ENCODE measurements at regions not wholly inside any gene's neighbourhood (a gene's known extent, or its start where the extent isn't known, plus 50 kb on each side); places are given as distances from the start of the nearest gene placed in this dataset.

DNA sequence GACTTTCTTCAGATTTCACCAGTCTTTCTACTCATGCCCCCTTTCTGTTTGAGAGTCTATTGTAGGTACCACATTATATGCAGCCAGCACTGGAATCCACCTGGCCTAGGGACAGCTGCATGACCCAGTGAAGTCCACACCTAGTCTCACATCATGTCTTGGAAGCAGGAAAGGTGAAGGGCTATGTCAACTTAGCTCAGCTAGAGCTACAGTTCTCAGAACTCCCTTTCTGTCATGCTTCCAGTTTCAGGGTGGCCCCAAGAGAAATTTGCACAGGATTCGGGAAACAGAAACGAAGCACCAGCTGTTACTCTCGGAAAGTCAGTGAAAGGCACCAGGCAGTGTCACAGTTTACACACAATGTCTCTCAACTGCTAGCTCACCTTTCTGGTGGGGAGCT, 51.6 kb upstream of the NLRP1 start:
- no peak for DNase-seq

DNA sequence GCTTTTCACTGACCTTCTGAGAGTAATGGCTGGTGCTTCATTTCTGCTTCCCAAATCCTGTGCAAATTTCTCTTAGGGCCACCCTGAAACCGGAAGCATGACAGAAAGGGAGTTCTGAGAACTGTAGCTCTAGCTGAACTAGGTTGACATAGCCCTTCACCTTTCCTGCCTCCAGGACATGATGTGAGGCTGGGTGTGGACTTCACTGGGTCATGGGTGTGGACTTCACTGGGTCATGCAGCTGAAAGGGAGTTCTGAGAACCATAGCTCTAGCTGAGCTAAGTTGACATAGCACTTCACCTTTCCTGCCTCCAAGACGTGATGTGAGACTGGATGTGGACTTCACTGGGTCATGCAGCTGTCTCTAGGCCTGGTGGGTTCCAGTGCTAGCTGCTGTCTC, 54.3 kb upstream of the NLRP1 start:
- no peak for DNase-seq

DNA sequence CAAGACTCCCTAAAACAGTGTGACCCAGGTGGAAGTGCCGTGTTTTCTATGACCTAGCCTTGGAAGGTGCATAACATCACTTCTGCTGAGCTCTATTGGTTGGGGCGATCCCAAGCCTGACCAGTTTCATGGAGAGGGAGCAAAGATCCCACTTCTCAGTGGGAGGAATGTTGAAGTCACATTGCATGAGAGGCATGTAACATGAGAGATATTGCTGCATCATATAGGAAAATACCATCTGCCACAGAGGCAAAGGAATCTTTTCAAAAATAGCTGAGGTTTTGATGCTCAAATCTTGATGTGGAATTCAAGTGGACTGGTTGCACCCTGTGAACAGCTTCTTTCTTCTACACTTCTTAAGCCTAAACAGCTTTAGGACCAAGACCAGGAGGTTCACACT, 56.4 kb upstream of the NLRP1 start:
- DNase-seq = no peak

DNA sequence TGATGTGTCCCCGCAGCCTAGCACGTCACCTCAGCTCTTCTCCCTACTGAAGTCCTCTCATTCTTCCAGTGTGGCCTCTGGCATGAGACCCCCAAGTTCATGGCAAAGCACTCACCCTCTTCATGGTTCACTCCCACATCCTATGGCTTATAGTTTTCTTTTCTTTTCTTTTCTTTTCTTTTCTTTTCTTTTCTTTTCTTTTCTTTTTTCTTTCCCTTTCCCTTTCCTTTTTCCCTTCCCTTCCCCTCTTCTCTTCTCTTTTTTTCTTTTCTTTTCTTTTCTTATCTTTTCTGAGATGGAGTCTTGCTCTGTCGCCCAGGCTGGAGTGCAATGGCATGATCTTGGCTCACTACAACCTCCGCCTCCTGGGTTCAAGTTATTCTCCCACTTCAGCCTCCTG, 58.4 kb upstream of the NLRP1 start:
- DNase-seq = no peak

DNA sequence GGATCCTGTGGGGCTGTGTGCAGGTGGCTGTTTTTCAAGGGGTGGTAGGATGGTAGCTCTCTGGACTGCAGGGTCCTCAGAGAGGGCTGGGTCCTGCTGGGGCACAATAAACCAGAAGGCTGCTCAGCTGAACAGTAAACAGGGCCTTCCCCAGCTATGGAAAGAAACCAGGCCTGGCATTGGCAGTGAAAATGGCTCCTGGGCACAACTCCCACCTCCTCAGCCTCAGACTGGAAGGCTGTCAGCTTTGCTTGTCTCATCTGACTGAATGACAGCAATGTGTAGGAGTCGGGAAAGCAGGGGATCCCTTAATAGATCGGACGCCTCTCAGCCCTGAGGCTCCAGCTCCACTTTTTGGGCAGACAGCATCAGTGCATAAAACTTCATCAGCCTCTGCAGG, 59.8 kb upstream of the NLRP1 start:
- DNase-seq = no peak

DNA sequence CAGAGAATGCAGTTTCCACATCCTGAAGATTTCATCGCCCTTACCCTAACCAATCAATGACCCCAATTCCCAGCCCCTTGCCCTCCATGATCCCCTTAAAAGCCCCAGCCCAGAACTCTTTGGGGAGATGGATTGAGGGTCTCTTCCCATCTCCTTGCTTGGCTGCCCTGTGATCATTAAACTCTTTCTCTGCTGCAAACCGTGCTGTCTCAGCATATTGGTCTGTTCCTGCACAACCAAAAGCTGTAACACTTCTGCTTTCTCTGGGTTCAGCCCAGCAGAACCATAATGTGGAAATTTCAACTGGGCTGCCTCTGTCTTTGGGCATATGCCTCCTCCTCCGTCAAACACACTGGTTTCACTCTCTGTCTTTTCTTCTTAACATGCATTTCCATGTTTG, 67.0 kb upstream of the NLRP1 start:
- DNase-seq = no peak

DNA sequence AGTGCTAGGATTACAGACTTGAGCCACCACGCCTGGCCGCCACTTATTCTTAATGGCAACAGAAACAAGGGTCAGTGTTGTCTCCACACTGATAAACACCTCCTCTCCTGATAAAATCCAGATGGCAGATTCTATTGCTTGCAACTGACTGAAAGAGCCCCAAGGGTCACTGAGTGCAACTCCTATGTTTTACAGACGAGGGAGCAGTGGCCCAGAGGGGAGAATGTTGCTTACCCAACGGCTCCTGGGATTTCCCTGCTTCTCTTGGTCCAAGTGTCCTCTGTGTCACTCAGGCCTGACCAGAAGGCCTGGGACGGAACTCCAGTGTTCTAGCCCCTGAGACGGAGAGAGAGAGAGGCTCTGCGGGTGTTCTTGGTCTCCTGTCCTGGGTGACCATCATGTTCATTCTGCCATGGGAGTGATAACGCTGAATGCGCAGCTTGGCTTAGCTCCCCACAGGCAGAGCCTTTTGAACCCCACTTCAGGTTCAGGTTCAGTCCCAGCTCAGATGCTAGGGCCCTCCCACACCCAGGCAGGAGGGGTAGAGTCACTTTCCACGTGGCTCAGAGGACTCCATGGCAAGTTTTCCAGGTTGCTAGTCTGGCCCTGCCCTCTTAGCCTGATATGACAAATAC, 77.3 kb upstream of the NLRP1 start:
- DNase-seq = no peak

DNA sequence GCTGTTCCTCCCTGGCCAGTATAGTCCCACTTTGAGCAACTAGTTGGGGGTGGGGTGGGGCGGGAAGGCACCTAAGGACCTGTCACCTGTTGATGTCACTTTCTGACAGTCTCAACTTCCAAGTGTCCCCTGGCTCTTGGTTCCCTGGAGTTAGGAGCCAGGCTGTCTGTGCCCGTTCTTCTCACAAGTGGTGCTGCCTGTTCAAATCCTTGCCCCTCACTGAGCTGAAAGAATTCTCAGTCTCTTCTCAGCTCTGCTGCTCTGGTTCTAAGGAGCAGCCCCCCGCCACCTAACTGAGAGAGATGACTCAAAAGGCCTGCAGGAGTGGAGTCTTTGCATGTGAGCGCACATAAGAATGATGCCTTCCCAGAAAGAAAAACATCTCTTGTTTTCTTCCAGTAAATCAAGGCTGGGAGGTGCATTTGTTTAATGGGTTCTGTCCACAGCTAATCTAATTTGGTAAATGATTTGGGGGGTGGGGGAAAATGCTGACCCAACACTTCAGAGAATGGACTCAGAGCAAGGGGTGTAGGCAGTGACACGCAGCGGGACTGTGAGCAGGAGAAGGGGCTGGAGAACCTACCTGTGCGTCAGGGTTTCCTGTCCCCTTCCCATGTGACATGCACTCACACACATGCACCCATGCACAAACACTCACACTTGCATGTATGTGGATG, 78.2 kb upstream of the NLRP1 start:
- DNase-seq = no peak

DNA sequence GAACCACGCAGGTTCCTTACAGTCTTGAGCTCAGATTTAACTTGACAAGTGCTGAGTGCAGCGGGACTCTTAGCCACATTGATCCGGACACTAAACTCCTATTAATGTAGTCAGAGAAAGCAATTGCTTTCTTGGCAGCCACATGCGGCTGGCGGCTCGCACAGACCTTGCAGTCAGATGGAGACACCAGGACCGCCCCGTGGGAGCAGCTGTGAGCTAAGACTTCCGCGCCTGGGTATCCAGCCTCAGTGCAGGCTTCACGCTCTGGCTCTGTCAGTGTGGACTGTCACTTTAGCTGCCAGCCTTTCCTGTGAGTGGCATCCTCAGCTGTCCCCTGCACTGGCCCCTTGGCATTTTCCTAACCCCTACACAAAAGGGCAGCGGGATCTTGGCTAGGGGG, 80.9 kb upstream of the NLRP1 start:
- no peak for DNase-seq

DNA sequence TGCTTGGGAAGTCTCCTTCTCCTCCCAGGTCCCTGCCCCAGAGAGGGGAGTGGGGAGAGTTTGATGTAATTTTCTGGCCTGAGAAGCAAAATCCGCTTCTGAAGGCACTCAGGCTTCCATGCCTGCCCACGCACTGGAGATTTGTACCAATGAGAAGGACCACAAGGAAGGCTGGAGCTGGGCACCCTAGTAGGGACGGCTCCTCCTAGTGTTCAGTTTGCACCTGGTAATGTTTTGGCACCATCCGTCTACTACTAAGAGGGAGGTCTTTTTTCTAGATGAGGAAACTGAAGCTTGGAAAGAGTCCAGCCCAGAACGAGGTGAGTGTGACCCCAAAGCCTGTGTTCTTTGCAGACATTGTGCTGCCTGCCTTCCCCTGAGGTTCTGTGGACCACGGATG, 83.6 kb upstream of the NLRP1 start:
- DNase-seq = no peak

DNA sequence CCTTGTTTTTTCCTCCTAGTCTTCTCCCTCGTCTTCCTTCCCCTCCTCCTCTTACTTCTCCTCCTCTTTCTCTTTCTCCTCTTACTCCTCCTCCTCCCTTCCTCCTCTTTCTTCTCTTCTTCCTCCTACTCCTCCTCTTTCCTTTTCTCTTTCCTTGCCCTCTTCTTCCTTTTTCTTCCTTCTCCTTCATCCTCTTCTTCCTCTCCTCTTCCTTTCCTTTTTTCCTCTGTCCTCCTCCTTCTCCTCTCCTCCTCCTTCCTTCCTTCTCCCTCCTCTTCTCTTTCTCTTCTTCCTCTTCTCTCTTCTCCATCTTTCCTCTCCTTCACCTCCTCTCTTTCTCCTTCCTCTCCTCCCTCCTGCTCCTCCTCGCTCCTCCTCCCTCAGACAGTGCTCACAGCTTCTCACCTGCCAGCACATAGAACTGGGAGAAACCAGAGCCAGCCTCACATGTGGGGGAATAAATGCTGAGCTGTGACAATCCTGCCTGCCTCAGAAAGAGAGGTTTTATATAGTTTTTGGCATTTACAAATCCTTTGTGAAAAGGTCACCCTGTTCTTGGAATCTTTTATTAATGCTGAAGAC, 84.3 kb upstream of the NLRP1 start:
- DNase-seq = no peak

DNA sequence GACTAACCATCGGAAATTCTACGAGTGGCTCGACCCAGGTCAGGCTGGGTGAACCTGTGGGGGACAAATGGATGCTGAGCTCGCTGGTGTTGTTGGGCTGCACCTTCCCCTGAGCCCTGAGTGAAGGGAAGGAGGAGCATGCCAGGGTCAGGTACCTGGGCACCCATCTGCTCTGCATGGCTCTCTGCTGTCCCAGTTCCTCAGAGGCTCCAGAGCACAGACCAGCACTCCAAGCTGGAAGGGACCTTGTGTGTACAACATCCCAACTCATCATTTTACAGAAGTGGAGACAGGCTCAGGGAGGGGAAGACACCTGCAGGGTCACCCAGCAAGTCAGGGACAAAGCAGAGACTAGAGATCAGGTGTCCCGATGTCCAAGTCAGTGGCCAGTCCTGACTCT, 84.9 kb upstream of the NLRP1 start:
- no peak for DNase-seq

DNA sequence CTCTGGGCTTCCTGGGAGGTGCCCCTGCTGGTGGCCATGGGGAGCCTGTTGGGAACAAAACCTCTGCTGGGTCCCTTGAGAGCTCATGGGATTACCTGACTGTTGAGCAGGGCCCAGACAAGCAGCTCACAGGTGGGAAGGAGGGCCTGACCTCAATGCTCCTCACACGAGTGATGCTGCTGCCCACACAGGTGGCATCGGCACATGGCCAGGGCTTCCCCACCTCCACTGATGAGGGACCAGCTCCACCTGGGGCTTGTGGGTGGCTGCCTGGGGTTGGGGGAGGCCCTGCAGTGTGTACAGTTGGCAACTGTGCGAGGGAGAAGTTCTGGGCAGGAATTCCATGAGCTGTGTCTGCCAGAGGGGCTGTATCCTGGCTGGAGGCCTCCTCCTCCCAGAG, 87.8 kb upstream of the NLRP1 start:
- no peak for DNase-seq

DNA sequence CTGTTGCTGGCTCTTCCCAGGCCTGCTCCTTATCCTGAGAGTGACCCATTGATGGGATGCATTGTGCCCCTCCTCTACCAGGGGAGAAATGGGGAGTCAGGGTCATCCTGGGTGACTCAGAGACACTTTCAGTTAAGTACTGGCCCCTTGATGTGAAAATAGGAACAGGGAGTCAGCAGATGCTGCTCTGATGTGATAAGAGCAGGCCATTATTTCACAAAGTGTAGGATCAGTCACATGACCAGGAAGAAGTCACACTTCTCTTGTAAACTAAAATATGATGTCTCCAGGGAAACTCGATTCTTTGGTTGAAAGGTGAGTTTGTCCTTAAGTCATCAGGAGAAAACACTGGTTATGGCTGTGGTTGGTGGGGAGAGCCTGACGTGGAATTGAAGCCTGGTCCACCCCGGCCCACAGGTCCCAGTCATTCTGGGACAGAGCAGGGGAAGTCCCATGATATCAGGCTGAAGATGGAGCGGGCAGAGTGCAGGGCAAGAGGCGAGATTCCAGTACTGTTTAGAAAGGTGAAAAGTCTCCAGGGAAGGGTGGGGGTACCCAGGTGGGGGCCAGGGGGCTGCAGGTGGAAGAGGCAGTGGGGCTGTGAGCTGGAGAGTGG, 88.6 kb upstream of the NLRP1 start:
- DNase-seq = no peak

DNA sequence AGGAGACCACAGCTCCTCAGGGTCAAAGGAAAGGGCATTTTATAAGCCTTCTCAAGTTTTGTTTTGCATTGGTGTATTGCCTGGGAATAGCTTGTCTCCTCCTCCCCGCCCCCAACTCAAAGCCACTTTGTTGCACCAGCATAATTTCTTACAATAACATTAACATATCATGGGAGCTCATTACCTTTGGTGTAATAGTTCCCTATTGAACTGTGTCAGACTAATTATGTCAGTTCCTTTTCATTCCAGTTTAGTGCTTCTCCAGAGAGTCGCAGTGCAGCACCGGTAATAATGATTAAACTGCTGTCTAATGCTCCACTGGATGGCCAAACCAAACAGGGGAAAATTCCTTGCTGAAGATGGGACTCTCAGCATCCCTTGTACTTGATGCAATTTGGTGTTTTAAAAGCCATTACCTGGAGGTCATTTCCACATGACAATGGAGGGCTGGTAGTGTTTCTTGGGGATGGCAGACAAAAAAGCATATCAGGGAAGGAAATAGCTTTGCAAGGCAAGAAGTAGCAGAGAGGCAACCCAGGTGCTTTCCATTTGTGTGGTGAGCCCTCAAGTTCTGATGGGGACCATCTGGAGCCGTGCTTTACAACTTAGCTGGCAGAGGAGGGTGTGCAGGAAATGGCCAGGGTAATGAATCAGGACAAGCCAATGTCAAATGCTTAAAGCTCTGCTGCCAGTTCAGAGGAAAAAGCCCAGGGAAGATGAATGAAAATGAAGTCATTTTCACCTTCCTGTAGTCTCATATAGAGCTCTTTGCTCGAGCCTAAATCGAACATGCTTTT, 91.5 kb upstream of the NLRP1 start:
- DNase-seq = no peak

DNA sequence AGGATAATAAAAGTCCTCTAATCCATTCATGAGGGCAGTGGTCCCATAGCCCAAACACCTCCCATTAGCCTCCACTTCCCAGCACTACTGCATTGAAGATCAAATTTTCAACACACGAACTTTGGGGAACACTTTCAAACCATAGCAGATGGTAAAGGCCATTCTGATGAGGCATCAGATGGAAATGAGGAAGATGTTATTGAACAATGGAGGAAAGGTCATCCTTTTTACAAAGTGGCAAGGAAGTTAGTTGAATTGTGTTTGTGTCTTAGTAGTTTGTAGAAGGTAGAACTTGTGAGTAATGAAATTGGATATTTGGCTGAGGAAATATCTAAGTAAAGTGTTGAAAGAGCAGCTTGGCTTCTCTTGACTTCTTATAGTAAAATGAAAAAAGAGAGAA, 93.3 kb upstream of the NLRP1 start:
- no peak for DNase-seq

DNA sequence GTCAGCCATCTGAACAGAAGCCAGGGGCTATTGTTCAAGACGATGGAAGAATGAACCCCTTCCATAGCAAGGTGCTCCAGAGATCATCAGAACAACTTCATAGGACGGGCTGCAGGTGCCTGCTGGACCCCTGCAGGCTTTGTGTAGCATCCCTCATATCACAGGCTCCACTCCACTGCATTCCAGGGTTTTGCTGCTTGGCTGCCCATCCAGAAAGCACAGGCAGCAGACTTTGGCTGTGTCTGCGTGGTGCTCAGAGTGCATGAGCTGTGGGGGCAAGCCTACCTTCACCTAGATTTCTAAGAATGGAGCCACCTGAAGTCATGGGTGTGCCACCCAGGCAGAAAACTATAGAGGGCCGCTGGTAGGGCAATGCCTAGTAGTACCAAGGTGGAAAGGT, 93.9 kb upstream of the NLRP1 start:
- DNase-seq = no peak

DNA sequence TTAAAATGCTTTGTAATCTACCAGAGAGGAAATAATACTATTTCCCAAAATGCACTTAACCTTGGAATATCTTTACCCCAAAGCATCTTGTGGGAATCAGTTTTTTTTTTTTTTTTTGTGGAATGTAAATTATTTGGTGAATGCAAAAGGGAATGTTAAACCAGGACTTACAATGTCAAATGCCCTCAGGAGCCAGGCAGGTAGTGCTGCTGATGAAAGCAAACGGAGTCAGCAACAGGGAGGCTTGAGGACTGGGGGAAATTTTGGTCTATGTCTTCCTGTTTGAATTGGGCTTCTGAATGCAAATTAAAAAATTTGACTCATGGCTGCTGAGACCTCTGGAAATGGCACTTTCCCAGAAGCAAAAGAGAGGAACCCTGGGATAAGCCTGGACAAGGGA, 96.5 kb upstream of the NLRP1 start:
- DNase-seq = no peak

DNA sequence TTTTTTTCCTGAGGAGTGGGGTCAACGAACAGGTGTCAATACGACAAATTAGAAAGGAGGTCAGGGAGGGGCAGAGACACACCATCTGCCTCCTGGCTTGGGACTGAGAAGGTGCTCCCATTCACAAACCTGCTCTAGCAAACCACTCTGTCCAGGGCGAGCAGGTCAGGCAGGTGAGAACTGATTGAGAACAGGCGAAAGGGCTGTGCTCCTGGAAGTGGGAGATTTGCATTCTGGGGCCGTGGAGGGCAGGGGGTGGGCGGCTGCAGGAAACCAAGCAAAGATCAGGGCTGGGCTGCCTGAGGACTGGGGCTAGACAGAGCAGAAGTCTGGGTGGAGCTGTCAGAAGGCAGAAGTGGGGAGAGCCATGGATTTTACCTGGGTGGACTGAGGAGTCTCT, 98.9 kb upstream of the NLRP1 start:
- DNase-seq = no peak

DNA sequence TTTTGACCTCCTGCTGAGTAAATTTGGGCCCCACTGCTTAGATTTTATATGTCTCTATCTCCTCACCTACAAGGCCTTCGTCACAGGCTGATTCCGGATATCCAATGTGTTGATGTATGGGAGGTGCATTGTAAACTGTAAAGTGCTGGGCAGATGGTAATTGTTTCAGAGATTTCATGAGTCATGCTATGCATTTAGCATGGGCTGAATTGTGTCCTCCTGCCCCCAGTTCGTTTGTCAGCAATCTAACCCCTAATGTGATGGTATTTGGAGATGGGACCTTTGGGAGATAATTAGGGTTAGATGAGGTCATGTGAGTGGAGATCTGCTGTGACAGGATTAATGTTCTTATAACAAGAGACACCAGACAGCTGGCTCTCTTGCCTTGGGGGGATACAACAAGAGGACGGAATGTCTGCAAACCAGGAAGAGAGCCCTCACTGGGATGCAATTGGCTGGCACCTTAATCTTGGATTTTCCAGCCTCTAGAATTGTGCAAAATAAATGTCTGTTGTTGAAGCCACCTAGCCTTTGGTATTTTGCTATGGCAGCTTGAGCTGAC, 101.8 kb upstream of the NLRP1 start:
- DNase-seq = no peak

DNA sequence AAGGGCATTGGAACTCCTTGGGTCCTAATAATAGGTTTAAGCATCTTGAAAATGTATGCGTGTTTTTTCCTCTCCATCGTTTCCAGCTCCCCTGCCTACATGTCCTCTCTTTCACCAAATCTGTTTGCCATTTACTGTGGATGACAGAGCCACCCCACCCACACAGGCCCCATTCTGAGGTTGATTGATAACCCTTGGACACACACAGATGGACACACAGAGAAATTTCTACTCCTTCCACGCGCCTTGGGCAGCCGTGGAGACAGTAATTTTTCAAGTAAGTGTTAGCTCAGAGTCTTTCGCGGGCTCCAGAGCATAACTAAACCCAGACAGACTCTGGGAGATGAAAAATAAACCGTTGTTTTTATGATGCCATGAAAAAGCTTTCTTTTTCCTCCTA, 103.3 kb upstream of the NLRP1 start:
- no peak for DNase-seq

DNA sequence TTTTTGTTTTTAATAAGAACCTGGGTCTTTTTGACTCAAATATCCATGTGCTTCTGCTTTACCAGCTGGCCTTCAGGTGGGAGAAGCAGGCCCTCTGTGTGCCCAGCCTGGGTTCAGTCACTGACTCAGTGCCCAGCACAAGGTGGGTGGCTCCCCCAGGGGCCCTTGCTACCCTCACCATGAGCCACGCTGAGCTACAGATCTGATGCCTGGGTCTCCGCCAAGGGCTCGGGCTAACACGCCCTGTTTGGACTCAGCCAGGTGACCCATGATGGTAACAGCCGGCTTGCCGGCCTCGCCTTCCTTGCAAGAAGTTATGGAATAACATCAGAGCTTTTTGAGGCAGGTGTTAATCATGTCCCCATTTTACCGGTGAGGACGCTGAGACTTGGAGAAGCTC, 109.5 kb upstream of the NLRP1 start:
- no peak for DNase-seq

DNA sequence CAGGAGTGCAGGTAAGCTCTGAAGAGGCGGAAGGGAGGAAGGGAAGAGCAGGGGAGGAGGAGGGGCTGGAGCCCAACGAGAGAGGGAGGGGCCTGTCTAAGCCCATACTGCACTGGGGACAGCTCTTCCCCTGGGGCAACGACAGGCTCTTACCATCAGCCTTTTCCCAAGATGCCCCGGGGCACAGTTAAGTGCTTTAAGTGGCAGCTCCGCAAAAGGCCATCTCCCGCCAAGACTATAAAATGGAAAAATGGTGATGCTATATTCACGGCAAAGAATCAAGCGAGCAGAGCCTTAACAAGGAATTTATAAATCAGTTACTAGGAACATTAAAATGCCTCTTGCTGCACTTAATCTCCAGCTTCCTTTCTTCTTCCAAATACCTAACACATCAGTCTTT, 110.2 kb upstream of the NLRP1 start:
- DNase-seq = no peak

Measured in activated gamma-delta T cell treated with Interleukin-2 at 50 U/mL for 16 hours (primary cell).